IMR-90 (cell line): ENCODE measurements at regions not wholly inside any gene's neighbourhood (a gene's known extent, or its start where the extent isn't known, plus 50 kb on each side); places are given as distances from the start of the nearest gene placed in this dataset.

Source experiments
- BHLHE40 ChIP-seq: fragments of 150-350 bp; IDR thresholded peaks from 2 replicates; pipeline ENCODE4 v1.6.1; 2016; ENCODE audit warnings: mild to moderate bottlenecking, low read depth, low read length
- CEBPB ChIP-seq: IDR thresholded peaks from 2 replicates; pipeline ENCODE4 v1.6.1; 2012; ENCODE audit warnings: low read depth, low read length, improper control_type of control experiment
- CTCF ChIP-seq: conservative IDR thresholded peaks from 2 replicates; pipeline ENCODE4 v1.5.1; 2012; ENCODE audit warnings: mild to moderate bottlenecking, low read depth, low read length, improper control_type of control experiment
- FOS ChIP-seq: fragments of 150-350 bp; IDR thresholded peaks from 2 replicates; pipeline ENCODE4 v1.6.1; 2016; ENCODE audit warnings: low read depth, low read length
- MAFK ChIP-seq: IDR thresholded peaks from 2 replicates; pipeline ENCODE4 v1.6.1; 2012; ENCODE audit warnings: low read depth, low read length, improper control_type of control experiment
- MXI1 ChIP-seq: IDR thresholded peaks from 2 replicates; pipeline ENCODE4 v1.6.1; 2012; ENCODE audit warnings: low read depth, mild to moderate bottlenecking, low read length, moderate library complexity, borderline replicate concordance
- POLR2A ChIP-seq: IDR thresholded peaks from 2 replicates; pipeline ENCODE4 v1.6.1; 2012; ENCODE audit warnings: mild to moderate bottlenecking, low read depth, low read length
- RCOR1 ChIP-seq: IDR thresholded peaks from 2 replicates; pipeline ENCODE4 v1.6.1; 2012; ENCODE audit warnings: mild to moderate bottlenecking, low read length, improper control_type of control experiment; ENCODE audit not compliant: insufficient replicate concordance
- RFX5 ChIP-seq: IDR thresholded peaks from 2 replicates; pipeline ENCODE4 v1.8.0; 2012; ENCODE audit warnings: low read depth, mild to moderate bottlenecking, low read length, moderate library complexity
- SMC3 ChIP-seq: fragments of 150-350 bp; IDR thresholded peaks from 2 replicates; pipeline ENCODE4 v1.6.1; 2016; ENCODE audit warnings: low read depth, mild to moderate bottlenecking, antibody characterized with exemption, low read length, moderate library complexity
- USF2 ChIP-seq: fragments of 150-350 bp; IDR thresholded peaks from 2 replicates; pipeline ENCODE4 v1.6.1; 2017; ENCODE audit warnings: mild to moderate bottlenecking, antibody characterized with exemption, low read length, low read depth

- TF ChIP-seq FOS = no peak
- no peak for TF ChIP-seq CTCF
- TF ChIP-seq RFX5 = no peak
- TF ChIP-seq POLR2A = no peak
- no peak for TF ChIP-seq MXI1
- no peak for TF ChIP-seq CEBPB
- no peak for TF ChIP-seq MAFK
- TF ChIP-seq SMC3 = no peak
- no peak for TF ChIP-seq RCOR1
- TF ChIP-seq BHLHE40 = no peak
- TF ChIP-seq USF2 = no peak
Observed at GRCh38 chr4:134505511-134505910, 303.9 kb upstream of the PABPC4L start.
